Gastrocnemius medialis (tissue), 4 donors: ENCODE measurements at regions not wholly inside any gene's neighbourhood (a gene's known extent, or its start where the extent isn't known, plus 50 kb on each side); places are given as distances from the start of the nearest gene placed in this dataset.
"Not testable (repeated sequence)": the region's sequence is repeated elsewhere in the genome, so short reads cannot be mapped to it uniquely, and the experiment has no call there.

ENCODE experiments used
- ATAC-seq, 2 donors: fragments of 150-250 bp; one replicate each; pipeline ENCODE4 v1.9.1; 2016
- DNase-seq, 2 donors: peaks; one replicate each; pipeline ENCODE4 v3.0.0-alpha.2; 2019
- H3K27ac ChIP-seq, 4 donors: fragments of 200-600 bp; sonication (generic); 1 replicate in 1 of 4; 2 replicates in 3 of 4; pipeline ENCODE4 v1.5.1; 2016 to 2018; ENCODE audit warnings: mild to moderate bottlenecking in 2 of 4, moderate library complexity in 1 of 4
- H3K27me3 ChIP-seq, 3 donors: fragments of 200-600 bp; sonication (generic) in 2 of 3; 1 replicate in 1 of 3; 2 replicates in 2 of 3; pipeline versions ENCODE4 v1.5.1 to v1.6.0; 2016 to 2019; ENCODE audit warnings: mild to moderate bottlenecking in 1 of 3, moderate library complexity in 1 of 3
- H3K36me3 ChIP-seq, 2 donors: fragments of 200-600 bp; sonication (generic) in 1 of 2; one replicate each; pipeline ENCODE4 v1.5.1; 2017 to 2018
- H3K4me1 ChIP-seq, 2 donors: fragments of 200-600 bp; sonication (generic) in 1 of 2; one replicate each; pipeline ENCODE4 v1.5.1; 2016 to 2017; ENCODE audit warnings: mild to moderate bottlenecking in 2 of 2
- H3K4me3 ChIP-seq, 4 donors: fragments of 200-600 bp; sonication (generic) in 3 of 4; 1 replicate in 1 of 4; 2 replicates in 3 of 4; pipeline ENCODE4 v1.5.1; 2016 to 2019; ENCODE audit warnings: mild to moderate bottlenecking in 2 of 4
- H3K9me3 ChIP-seq, 3 donors: fragments of 200-600 bp; sonication (generic) in 2 of 3; 1 replicate in 1 of 3; 2 replicates in 2 of 3; pipeline ENCODE4 v1.5.1; 2016 to 2019
- CTCF ChIP-seq, 5 experiments: fragments of 450-650 bp in 3 of 5; fragments of 200-600 bp in 2 of 5; sonication (generic) in 2 of 5; IDR thresholded peaks in 4 of 5; conservative IDR thresholded peaks in 1 of 5; 1 replicate in 4 of 5; 2 replicates in 1 of 5; pipeline ENCODE4 v1.5.1; 2016 to 2019; ENCODE audit warnings: antibody characterized with exemption in 5 of 5, mild to moderate bottlenecking in 3 of 5, moderate library complexity in 3 of 5
- POLR2A ChIP-seq, 2 donors: fragments of 450-650 bp; IDR thresholded peaks; one replicate each; pipeline ENCODE4 v1.6.1; 2017; ENCODE audit warnings: antibody characterized with exemption in 2 of 2, mild to moderate bottlenecking in 2 of 2, moderate library complexity in 2 of 2
- in situ Hi-C, 4 donors: fragments of 200-750 bp; cut with MboI; loops; one replicate each; pipeline versions ENCODE4 v1.15.0 to v1.8.0; 2017; ENCODE audit warnings: low sequenced_read_pairs in 4 of 4
- intact Hi-C: fragments of 100-400 bp; cut with DNase I; formaldehyde crosslinking; loops from one replicate; pipeline ENCODE4 v1.15.1; 2023; ENCODE audit warnings: low total_unique reads

GRCh38 chr18:76615065-76615733 is 120.2 kb upstream of the ZNF516 start:
- no peak for ATAC-seq
- intact Hi-C loops: loop anchor here (10.0 kb wide), 1 partner anchor 90 kb away; no protein-coding TSS in a partner anchor
- in situ Hi-C loops: loop anchor here in 1 of 4 donors (5.0 kb wide), 1 partner anchor 218 kb away; no protein-coding TSS in a partner anchor
- Histone ChIP-seq H3K36me3 (no peaks in the 10 kb centered on the region), H3K27ac (no peak overlapping the region), H3K27me3 (peaks cover 0 to 11% (median 9%) of the 10 kb centered on the region in 3 donors), H3K4me1 (peaks cover 4 to 8% of the 10 kb centered on the region in 2 donors), H3K4me3 (no peak overlapping the region), H3K9me3 (no peaks in the 10 kb centered on the region)
- TF ChIP-seq POLR2A (IDR thresholded peaks at IDR 0.05): no peak
- no peak for DNase-seq

- no peak for TF ChIP-seq CTCF (IDR thresholded peaks at IDR 0.05 in 4 of 5, conservative IDR thresholded peaks at IDR 0.05 in 1 of 5)
- TF ChIP-seq POLR2A (IDR thresholded peaks at IDR 0.05): no peak
- Histone ChIP-seq H3K27ac (no peak overlapping the region), H3K27me3 (peaks cover 4 to 20% (median 9%) of the 10 kb centered on the region in 3 donors), H3K9me3 (no peaks in the 10 kb centered on the region), H3K36me3 (no peaks in the 10 kb centered on the region), H3K4me1 (no peaks in the 10 kb centered on the region), H3K4me3 (no peak overlapping the region)
- in situ Hi-C loops: no loop called here
- intact Hi-C loops: loop anchor here (10.0 kb wide), 1 partner anchor 89 kb away; no protein-coding TSS in a partner anchor
- no peak for ATAC-seq
- no peak for DNase-seq
Observed at GRCh38 chr18:76613755-76614120, 118.7 kb upstream of the ZNF516 start.

- TF ChIP-seq POLR2A (IDR thresholded peaks at IDR 0.05) (no peak), CTCF (IDR thresholded peaks at IDR 0.05 in 4 of 5, conservative IDR thresholded peaks at IDR 0.05 in 1 of 5) (no peak)
- ATAC-seq: no peak
- Histone ChIP-seq H3K36me3 (no peaks in the 10 kb centered on the region), H3K27ac (no peak overlapping the region), H3K27me3 (peaks cover 4 to 20% (median 9%) of the 10 kb centered on the region in 3 donors), H3K9me3 (no peaks in the 10 kb centered on the region), H3K4me1 (no peaks in the 10 kb centered on the region), H3K4me3 (no peak overlapping the region)
- DNase-seq: no peak
- in situ Hi-C loops (no loop called here), intact Hi-C loops (loop anchor here (10.0 kb wide), 1 partner anchor 88 kb away; no protein-coding TSS in a partner anchor)
Observed at GRCh38 chr18:76613053-76613754, 118.2 kb upstream of the ZNF516 start.

GRCh38 chr18:76611750-76612045 is 116.7 kb upstream of the ZNF516 start:
- H3K4me3 ChIP-seq, DNase-seq, ATAC-seq, H3K4me1 ChIP-seq, H3K9me3 ChIP-seq, H3K36me3 ChIP-seq, in situ Hi-C loops, H3K27ac ChIP-seq: not testable (repeated sequence)
- intact Hi-C loops: loop anchor here (10.0 kb wide), 1 partner anchor 87 kb away; no protein-coding TSS in a partner anchor
- peaks cover 4 to 20% (median 9%) of the 10 kb centered on the region in 3 donors for H3K27me3 ChIP-seq

GRCh38 chr18:76610933-76611749 is 116.1 kb upstream of the ZNF516 start:
- DNase-seq (no peak), ATAC-seq (no peak)
- Histone ChIP-seq H3K4me3 (peak overlapping the region in 1 of 4 donors; percentile 34), H3K27me3 (peaks cover 4 to 20% (median 9%) of the 10 kb centered on the region in 3 donors), H3K4me1 (no peaks in the 10 kb centered on the region), H3K36me3 (no peaks in the 10 kb centered on the region), H3K27ac (no peak overlapping the region), H3K9me3 (no peaks in the 10 kb centered on the region)
- TF ChIP-seq CTCF (IDR thresholded peaks at IDR 0.05 in 4 of 5, conservative IDR thresholded peaks at IDR 0.05 in 1 of 5) (no peak), POLR2A (IDR thresholded peaks at IDR 0.05) (no peak)
- in situ Hi-C loops: no loop called here
- intact Hi-C loops: loop anchor here (10.0 kb wide), 1 partner anchor 86 kb away; no protein-coding TSS in a partner anchor
